ENCODE measurements at regions not wholly inside any gene's neighbourhood (a gene's known extent, or its start where the extent isn't known, plus 50 kb on each side); places are given as distances from the start of the nearest gene placed in this dataset.

GRCh38 chrX:28379103-28379502 is 208.1 kb upstream of the IL1RAPL1 start:
- TF ChIP-seq YY1 (IDR thresholded peaks at IDR 0.05; ENCODE audit: low read depth) = no peak
- TF ChIP-seq MAX (IDR thresholded peaks at IDR 0.05) = no peak
- no peak for TF ChIP-seq FOXM1 (IDR thresholded peaks at IDR 0.05; ENCODE audit: borderline replicate concordance, low read depth)
